ENCODE measurements at regions not wholly inside any gene's neighbourhood (a gene's known extent, or its start where the extent isn't known, plus 50 kb on each side); places are given as distances from the start of the nearest gene placed in this dataset.

GRCh38 chr4:3700736-3701135 is 65.4 kb upstream of the ADRA2C start:
- ATAC-seq (replicated peaks) (no peak), DNase-seq (no peak)
- no peaks in the 10 kb centered on the region for H3K4me1 Mint-ChIP-seq
- H3K27ac Mint-ChIP-seq = no peak overlapping the region
- no peak overlapping the region for H3K4me3 Mint-ChIP-seq
- H3K27me3 Mint-ChIP-seq = peaks cover 56 to 60% of the 10 kb centered on the region in 2 donors
- peaks cover 5 to 6% of the 10 kb centered on the region in 2 donors for H3K36me3 Mint-ChIP-seq
- H3K9me3 Mint-ChIP-seq = peaks cover 9 to 12% of the 10 kb centered on the region in 2 donors

- no peaks in the 10 kb centered on the region for H3K4me1 Mint-ChIP-seq
- ATAC-seq (replicated peaks) (no peak), DNase-seq (no peak)
- no peak overlapping the region for H3K27ac Mint-ChIP-seq
- peaks cover 5 to 6% of the 10 kb centered on the region in 2 donors for H3K36me3 Mint-ChIP-seq
- H3K27me3 Mint-ChIP-seq = peaks cover 54 to 55% of the 10 kb centered on the region in 2 donors
- H3K9me3 Mint-ChIP-seq = peaks cover 9 to 12% of the 10 kb centered on the region in 2 donors
- no peak overlapping the region for H3K4me3 Mint-ChIP-seq
Observed at GRCh38 chr4:3700223-3700622, 66.0 kb upstream of the ADRA2C start.

- Mint-ChIP-seq H3K4me3 (no peak overlapping the region), H3K27ac (no peak overlapping the region), H3K27me3 (peaks cover 55 to 58% of the 10 kb centered on the region in 2 donors), H3K36me3 (peaks cover 5 to 6% of the 10 kb centered on the region in 2 donors), H3K9me3 (peaks cover 9 to 13% of the 10 kb centered on the region in 2 donors), H3K4me1 (no peaks in the 10 kb centered on the region)
- ATAC-seq (replicated peaks) = no peak
- no peak for DNase-seq
Observed at GRCh38 chr4:3699678-3700077, 66.5 kb upstream of the ADRA2C start.

GRCh38 chr4:3699261-3699660 is 66.9 kb upstream of the ADRA2C start:
- Mint-ChIP-seq H3K27me3 (peaks cover 51 to 55% of the 10 kb centered on the region in 2 donors), H3K9me3 (peaks cover 9 to 13% of the 10 kb centered on the region in 2 donors), H3K27ac (no peak overlapping the region), H3K4me3 (no peak overlapping the region), H3K36me3 (peaks cover 5 to 6% of the 10 kb centered on the region in 2 donors), H3K4me1 (no peaks in the 10 kb centered on the region)
- ATAC-seq (replicated peaks) (no peak), DNase-seq (no peak)

GRCh38 chr4:3697033-3697432 is 69.2 kb upstream of the ADRA2C start:
- DNase-seq (no peak), ATAC-seq (replicated peaks) (no peak)
- Mint-ChIP-seq H3K36me3 (peaks cover 3 to 6% of the 10 kb centered on the region in 2 donors), H3K4me3 (no peak overlapping the region), H3K27ac (no peak overlapping the region), H3K4me1 (no peaks in the 10 kb centered on the region), H3K9me3 (peaks cover 9 to 13% of the 10 kb centered on the region in 2 donors), H3K27me3 (peaks cover 32 to 39% of the 10 kb centered on the region in 2 donors)

GRCh38 chr4:3690551-3691152 is 75.5 kb upstream of the ADRA2C start:
- no peaks in the 10 kb centered on the region for H3K36me3 Mint-ChIP-seq
- H3K4me3 Mint-ChIP-seq = no peak overlapping the region
- H3K27ac Mint-ChIP-seq = no peak overlapping the region
- H3K4me1 Mint-ChIP-seq = no peaks in the 10 kb centered on the region
- no peak for DNase-seq
- peaks cover 5 to 6% of the 10 kb centered on the region in 2 donors for H3K9me3 Mint-ChIP-seq
- ATAC-seq (replicated peaks) = no peak
- H3K27me3 Mint-ChIP-seq = peaks cover 6 to 7% of the 10 kb centered on the region in 2 donors

GRCh38 chr4:3689576-3690550 is 76.3 kb upstream of the ADRA2C start:
- no peaks in the 10 kb centered on the region for H3K36me3 Mint-ChIP-seq
- no peak for ATAC-seq (replicated peaks)
- no peak overlapping the region for H3K4me3 Mint-ChIP-seq
- H3K9me3 Mint-ChIP-seq = peaks cover 4 to 5% of the 10 kb centered on the region in 2 donors
- DNase-seq = no peak
- no peaks in the 10 kb centered on the region for H3K4me1 Mint-ChIP-seq
- peaks cover 3 to 12% of the 10 kb centered on the region in 2 donors for H3K27me3 Mint-ChIP-seq
- no peak overlapping the region for H3K27ac Mint-ChIP-seq

- H3K27ac Mint-ChIP-seq = no peak overlapping the region
- no peak overlapping the region for H3K4me3 Mint-ChIP-seq
- H3K27me3 Mint-ChIP-seq = peaks cover 10 to 15% of the 10 kb centered on the region in 2 donors
- no peaks in the 10 kb centered on the region for H3K4me1 Mint-ChIP-seq
- ATAC-seq (replicated peaks) = no peak
- peaks cover 4 to 5% of the 10 kb centered on the region in 2 donors for H3K9me3 Mint-ChIP-seq
- DNase-seq = no peak
- no peaks in the 10 kb centered on the region for H3K36me3 Mint-ChIP-seq
Observed at GRCh38 chr4:3689006-3689405, 77.2 kb upstream of the ADRA2C start.

- H3K4me1 Mint-ChIP-seq = no peaks in the 10 kb centered on the region
- no peaks in the 10 kb centered on the region for H3K36me3 Mint-ChIP-seq
- H3K27me3 Mint-ChIP-seq = peaks cover 17 to 22% of the 10 kb centered on the region in 2 donors
- no peak for DNase-seq
- peaks cover 4 to 5% of the 10 kb centered on the region in 2 donors for H3K9me3 Mint-ChIP-seq
- no peak overlapping the region for H3K4me3 Mint-ChIP-seq
- no peak for ATAC-seq (replicated peaks)
- peak overlapping the region; percentile 37 for H3K27ac Mint-ChIP-seq
Observed at GRCh38 chr4:3688018-3688998, 77.9 kb upstream of the ADRA2C start.

GRCh38 chr4:3687538-3687937 is 78.6 kb upstream of the ADRA2C start:
- ATAC-seq (replicated peaks) (no peak), DNase-seq (no peak)
- peaks cover 4 to 5% of the 10 kb centered on the region in 2 donors for H3K9me3 Mint-ChIP-seq
- no peak overlapping the region for H3K4me3 Mint-ChIP-seq
- H3K27me3 Mint-ChIP-seq = peaks cover 17 to 24% of the 10 kb centered on the region in 2 donors
- no peak overlapping the region for H3K27ac Mint-ChIP-seq
- H3K4me1 Mint-ChIP-seq = no peaks in the 10 kb centered on the region
- H3K36me3 Mint-ChIP-seq = no peaks in the 10 kb centered on the region

- H3K27ac Mint-ChIP-seq = no peak overlapping the region
- DNase-seq (no peak), ATAC-seq (replicated peaks) (no peak)
- no peaks in the 10 kb centered on the region for H3K4me1 Mint-ChIP-seq
- H3K9me3 Mint-ChIP-seq = peaks cover 2% of the 10 kb centered on the region in 2 donors
- H3K36me3 Mint-ChIP-seq = no peaks in the 10 kb centered on the region
- no peak overlapping the region for H3K4me3 Mint-ChIP-seq
- peaks cover 17 to 24% of the 10 kb centered on the region in 2 donors for H3K27me3 Mint-ChIP-seq
Observed at GRCh38 chr4:3686753-3687152, 79.4 kb upstream of the ADRA2C start.

GRCh38 chr4:3685081-3685645 is 81.0 kb upstream of the ADRA2C start:
- Mint-ChIP-seq H3K27me3 (peaks cover 17 to 24% of the 10 kb centered on the region in 2 donors), H3K9me3 (no peaks in the 10 kb centered on the region), H3K36me3 (no peaks in the 10 kb centered on the region), H3K4me1 (no peaks in the 10 kb centered on the region), H3K4me3 (no peak overlapping the region), H3K27ac (no peak overlapping the region)
- no peak for DNase-seq
- ATAC-seq (replicated peaks) = no peak

GRCh38 chr4:3684546-3684945 is 81.6 kb upstream of the ADRA2C start:
- no peaks in the 10 kb centered on the region for H3K4me1 Mint-ChIP-seq
- H3K27me3 Mint-ChIP-seq = peaks cover 17 to 24% of the 10 kb centered on the region in 2 donors
- no peak overlapping the region for H3K4me3 Mint-ChIP-seq
- H3K9me3 Mint-ChIP-seq = no peaks in the 10 kb centered on the region
- DNase-seq (no peak), ATAC-seq (replicated peaks) (no peak)
- H3K36me3 Mint-ChIP-seq = no peaks in the 10 kb centered on the region
- H3K27ac Mint-ChIP-seq = no peak overlapping the region

All from stimulated activated naive B cell treated with anti-CD40 and anti-IgM and Interleukin-4, amounts not matched to agents 10 μg/mL and 1 μg/mL and 100 μg/mL, for 72 hours (primary cell).